Caco-2 (cell line): ENCODE measurements at regions not wholly inside any gene's neighbourhood (a gene's known extent, or its start where the extent isn't known, plus 50 kb on each side); places are given as distances from the start of the nearest gene placed in this dataset.

Experiments
- BruUV-seq: library from RNA; stranded (reverse); fragments of 400-500 nt; replicated peaks from 2 replicates; lab custom pipeline; 2021; lab: Mats Ljungman, UMichigan
- CTCF ChIA-PET: fragments of 300-600 bp; sonication (Branson Sonifier 250); formaldehyde crosslinking; loops from one replicate; lab custom pipeline; 2022; ENCODE audit warnings: antibody characterized with exemption; lab: Charles Lee
- POLR2A ChIA-PET: fragments of 300-600 bp; sonication (Branson Sonifier 250); formaldehyde crosslinking; loops from one replicate; lab custom pipeline; 2022; ENCODE audit warnings: antibody characterized with exemption; lab: Charles Lee
- DNase-seq, 2 experiments: peaks; one replicate each; pipeline versions ENCODE4 v3.0.0 to v3.0.0-alpha.2; 2020 to 2022
- H3K27me3 ChIP-seq: replicated peaks from 2 replicates; pipeline ENCODE4 v1.6.0; 2011; ENCODE audit warnings: low read length; ENCODE audit not compliant: control insufficient read depth, insufficient read depth
- H3K36me3 ChIP-seq: 2 replicates; pipeline ENCODE4 v1.5.1; 2011; ENCODE audit warnings: low read length; ENCODE audit not compliant: control insufficient read depth, insufficient read depth
- H3K4me1 ChIP-seq: fragments of 250-450 bp; sonication (Bioruptor Pico); 2 replicates; pipeline ENCODE4 v1.5.1; 2020; ENCODE audit warnings: mild to moderate bottlenecking
- H3K4me3 ChIP-seq: 2 replicates; pipeline ENCODE4 v1.5.1; 2011; ENCODE audit warnings: low read depth, mild to moderate bottlenecking, control low read depth, low read length
- H3K9me3 ChIP-seq: fragments of 250-450 bp; sonication (Bioruptor Pico); 2 replicates; pipeline ENCODE4 v1.5.1; 2020; ENCODE audit warnings: mild to moderate bottlenecking, moderate library complexity
- H3K27ac Mint-ChIP-seq: one replicate; pipeline ENCODE4 v1.8.0; 2022; ENCODE audit warnings: mixed read lengths; ENCODE audit not compliant: unreplicated experiment
- H3K27me3 Mint-ChIP-seq: one replicate; pipeline ENCODE4 v1.8.0; 2022; ENCODE audit warnings: mixed read lengths; ENCODE audit not compliant: insufficient read depth, unreplicated experiment
- H3K36me3 Mint-ChIP-seq: one replicate; pipeline ENCODE4 v1.8.0; 2022; ENCODE audit warnings: mild to moderate bottlenecking, mixed read lengths; ENCODE audit not compliant: insufficient read depth, unreplicated experiment
- H3K4me1 Mint-ChIP-seq: one replicate; pipeline ENCODE4 v1.8.0; 2022; ENCODE audit warnings: low read depth, mixed read lengths; ENCODE audit not compliant: unreplicated experiment
- H3K4me3 Mint-ChIP-seq: one replicate; pipeline ENCODE4 v1.8.0; 2022; ENCODE audit warnings: mild to moderate bottlenecking, moderate library complexity, mixed read lengths; ENCODE audit not compliant: unreplicated experiment
- H3K9me3 Mint-ChIP-seq: one replicate; pipeline ENCODE4 v1.8.0; 2022; ENCODE audit warnings: mixed read lengths; ENCODE audit not compliant: unreplicated experiment
- intact Hi-C: fragments of 100-400 bp; cut with micrococcal nuclease; formaldehyde crosslinking; loops from one replicate; pipeline ENCODE4 v1.10.0; 2022; ENCODE audit not compliant: unreplicated experiment
- TF ChIP-seq, protein P1 (sequence below), 2 experiments: fragments of 200-600 bp in 1 of 2; IDR thresholded peaks; 1 replicate in 1 of 2; 2 replicates in 1 of 2; pipeline versions ENCODE4 v1.5.1 to v1.8.0; 2011 to 2022; ENCODE audit warnings: antibody characterized with exemption in 1 of 2, control low read depth in 1 of 2, inconsistent platforms in 1 of 2, low read depth in 1 of 2, low read length in 1 of 2, mild to moderate bottlenecking in 1 of 2, moderate library complexity in 1 of 2; ENCODE audit not compliant: insufficient read depth in 1 of 2, severe bottlenecking in 1 of 2, unreplicated experiment in 1 of 2

DNA sequence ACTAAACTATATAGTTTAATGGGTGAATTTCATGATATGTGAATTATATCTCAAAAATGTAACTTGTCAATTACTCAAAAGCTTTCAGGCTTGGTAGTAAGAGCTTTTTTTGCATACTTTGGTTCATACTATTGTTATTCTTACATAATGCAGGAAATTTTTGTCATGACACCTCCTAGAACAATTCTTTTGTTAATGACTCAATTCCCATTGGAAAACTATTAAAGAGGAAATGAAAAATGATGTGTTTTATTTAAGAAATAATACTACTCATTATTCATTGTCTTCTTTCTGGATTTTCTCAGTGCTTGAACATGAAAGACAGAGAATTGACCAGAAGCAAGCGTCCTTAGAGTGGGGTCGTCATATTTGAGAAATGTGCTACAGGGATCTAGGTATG, 196.4 kb upstream of the KCNJ16 start:
- Histone ChIP-seq H3K36me3 (no peaks in the 10 kb centered on the region), H3K4me1 (no peaks in the 10 kb centered on the region), H3K4me3 (no peak overlapping the region), H3K9me3 (no peaks in the 10 kb centered on the region), H3K27me3 (no peaks in the 10 kb centered on the region)
- no peaks in the 10 kb centered on the region for H3K27me3 Mint-ChIP-seq
- H3K27ac Mint-ChIP-seq: no peak overlapping the region
- intact Hi-C loops: no loop called here
- no peak for DNase-seq
- TF ChIP-seq, protein P1, sequence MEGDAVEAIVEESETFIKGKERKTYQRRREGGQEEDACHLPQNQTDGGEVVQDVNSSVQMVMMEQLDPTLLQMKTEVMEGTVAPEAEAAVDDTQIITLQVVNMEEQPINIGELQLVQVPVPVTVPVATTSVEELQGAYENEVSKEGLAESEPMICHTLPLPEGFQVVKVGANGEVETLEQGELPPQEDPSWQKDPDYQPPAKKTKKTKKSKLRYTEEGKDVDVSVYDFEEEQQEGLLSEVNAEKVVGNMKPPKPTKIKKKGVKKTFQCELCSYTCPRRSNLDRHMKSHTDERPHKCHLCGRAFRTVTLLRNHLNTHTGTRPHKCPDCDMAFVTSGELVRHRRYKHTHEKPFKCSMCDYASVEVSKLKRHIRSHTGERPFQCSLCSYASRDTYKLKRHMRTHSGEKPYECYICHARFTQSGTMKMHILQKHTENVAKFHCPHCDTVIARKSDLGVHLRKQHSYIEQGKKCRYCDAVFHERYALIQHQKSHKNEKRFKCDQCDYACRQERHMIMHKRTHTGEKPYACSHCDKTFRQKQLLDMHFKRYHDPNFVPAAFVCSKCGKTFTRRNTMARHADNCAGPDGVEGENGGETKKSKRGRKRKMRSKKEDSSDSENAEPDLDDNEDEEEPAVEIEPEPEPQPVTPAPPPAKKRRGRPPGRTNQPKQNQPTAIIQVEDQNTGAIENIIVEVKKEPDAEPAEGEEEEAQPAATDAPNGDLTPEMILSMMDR (IDR thresholded peaks at IDR 0.05; ENCODE audit: insufficient read depth in 1 of 2, low read depth in 1 of 2, low read length in 1 of 2, severe bottlenecking in 1 of 2, unreplicated experiment in 1 of 2): no peak
- H3K9me3 Mint-ChIP-seq: no peaks in the 10 kb centered on the region
- H3K4me3 Mint-ChIP-seq: no peak overlapping the region
- BruUV-seq: no TSS peak
- POLR2A ChIA-PET: interaction anchor here (0.6 kb wide), 1 partner anchor 134 kb away, joined by 3 read pairs; no protein-coding TSS in a partner anchor
- H3K36me3 Mint-ChIP-seq: no peaks in the 10 kb centered on the region
- CTCF ChIA-PET: no interaction called here
- H3K4me1 Mint-ChIP-seq: no peaks in the 10 kb centered on the region

DNA sequence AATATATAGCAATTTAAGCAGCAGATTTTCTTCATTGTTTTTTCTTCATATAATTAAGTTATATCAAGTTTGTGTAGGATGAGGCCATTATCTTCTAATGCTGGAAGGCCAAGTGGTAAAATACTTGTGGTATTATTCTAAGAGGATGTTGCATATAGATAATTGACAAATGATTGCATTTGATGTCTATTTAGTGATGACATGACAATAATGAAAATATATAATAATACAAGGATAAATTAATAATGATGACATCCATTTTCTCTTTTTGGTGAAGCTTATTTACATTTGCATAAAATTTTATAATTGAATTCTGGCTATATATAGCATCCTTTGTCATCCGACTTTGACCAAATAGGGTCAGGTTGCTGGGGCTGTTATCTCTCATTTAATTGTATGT, 195.4 kb upstream of the KCNJ16 start:
- ChIA-PET CTCF (no interaction called here), POLR2A (no interaction called here)
- Mint-ChIP-seq H3K9me3 (no peaks in the 10 kb centered on the region), H3K27me3 (no peaks in the 10 kb centered on the region), H3K27ac (no peak overlapping the region), H3K4me3 (no peak overlapping the region), H3K36me3 (no peaks in the 10 kb centered on the region), H3K4me1 (no peaks in the 10 kb centered on the region)
- H3K9me3 ChIP-seq: no peaks in the 10 kb centered on the region
- no peaks in the 10 kb centered on the region for H3K36me3 ChIP-seq
- no peak overlapping the region for H3K4me3 ChIP-seq
- no peaks in the 10 kb centered on the region for H3K4me1 ChIP-seq
- BruUV-seq: no TSS peak
- TF ChIP-seq, protein P1 (IDR thresholded peaks at IDR 0.05; ENCODE audit: insufficient read depth in 1 of 2, low read depth in 1 of 2, low read length in 1 of 2, severe bottlenecking in 1 of 2, unreplicated experiment in 1 of 2): no peak
- DNase-seq: no peak
- no peaks in the 10 kb centered on the region for H3K27me3 ChIP-seq
- intact Hi-C loops: no loop called here

DNA sequence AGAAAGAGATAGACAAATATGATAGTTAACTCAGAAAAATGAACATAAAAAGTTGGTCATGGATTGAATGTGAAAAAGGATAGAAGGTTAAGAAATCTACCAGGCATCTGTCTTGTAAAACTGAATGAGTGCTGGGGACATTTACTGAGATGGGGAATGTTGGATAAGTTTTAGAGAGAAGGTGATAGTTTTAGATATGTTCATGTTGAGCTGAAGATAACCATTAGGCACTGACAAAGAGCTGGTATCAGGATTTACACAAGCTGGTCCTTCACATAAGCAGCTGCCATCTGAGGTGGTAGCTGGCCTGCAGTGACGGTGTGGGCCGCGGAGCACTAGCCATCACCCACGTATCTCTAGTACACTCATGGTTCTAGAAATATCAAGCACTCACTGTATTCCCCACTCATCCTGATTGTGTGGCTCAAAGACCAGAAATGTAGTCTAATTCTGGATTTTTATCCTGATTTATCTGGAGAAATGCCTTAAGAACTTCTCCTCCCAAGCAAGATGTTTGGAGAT, 194.4 kb upstream of the KCNJ16 start:
- no peaks in the 10 kb centered on the region for H3K4me1 Mint-ChIP-seq
- Histone ChIP-seq H3K4me3 (no peak overlapping the region), H3K4me1 (no peaks in the 10 kb centered on the region), H3K9me3 (no peaks in the 10 kb centered on the region), H3K27me3 (no peaks in the 10 kb centered on the region), H3K36me3 (no peaks in the 10 kb centered on the region)
- no peaks in the 10 kb centered on the region for H3K27me3 Mint-ChIP-seq
- ChIA-PET CTCF (no interaction called here), POLR2A (no interaction called here)
- DNase-seq: no peak
- TF ChIP-seq, protein P1 (IDR thresholded peaks at IDR 0.05; ENCODE audit: insufficient read depth in 1 of 2, low read depth in 1 of 2, low read length in 1 of 2, severe bottlenecking in 1 of 2, unreplicated experiment in 1 of 2): no peak
- no peaks in the 10 kb centered on the region for H3K36me3 Mint-ChIP-seq
- no peak overlapping the region for H3K27ac Mint-ChIP-seq
- intact Hi-C loops: no loop called here
- no peak overlapping the region for H3K4me3 Mint-ChIP-seq
- BruUV-seq: no TSS peak
- H3K9me3 Mint-ChIP-seq: no peaks in the 10 kb centered on the region
